Astrocyte of the cerebellum (primary cell): ENCODE measurements at regions not wholly inside any gene's neighbourhood (a gene's known extent, or its start where the extent isn't known, plus 50 kb on each side); places are given as distances from the start of the nearest gene placed in this dataset.

Source experiments
- DNase-seq: peaks from one replicate; pipeline ENCODE4 v3.0.0-alpha.2; 2011; ENCODE audit warnings: low read depth
- H3K4me3 ChIP-seq: 2 replicates; pipeline ENCODE4 v1.5.1; 2011; ENCODE audit warnings: mild to moderate bottlenecking, low read depth, low read length, moderate library complexity
- in situ Hi-C: cut with HindIII; loops from 2 replicates; pipeline ENCODE4 v1.10.0; 2017; ENCODE audit warnings: low sequenced_read_pairs
- TF ChIP-seq, protein P1 (sequence below): IDR thresholded peaks from 2 replicates; pipeline ENCODE4 v1.5.1; 2012; ENCODE audit warnings: low read length, low read depth, moderate library complexity, mild to moderate bottlenecking; ENCODE audit errors: missing control alignments

DNA sequence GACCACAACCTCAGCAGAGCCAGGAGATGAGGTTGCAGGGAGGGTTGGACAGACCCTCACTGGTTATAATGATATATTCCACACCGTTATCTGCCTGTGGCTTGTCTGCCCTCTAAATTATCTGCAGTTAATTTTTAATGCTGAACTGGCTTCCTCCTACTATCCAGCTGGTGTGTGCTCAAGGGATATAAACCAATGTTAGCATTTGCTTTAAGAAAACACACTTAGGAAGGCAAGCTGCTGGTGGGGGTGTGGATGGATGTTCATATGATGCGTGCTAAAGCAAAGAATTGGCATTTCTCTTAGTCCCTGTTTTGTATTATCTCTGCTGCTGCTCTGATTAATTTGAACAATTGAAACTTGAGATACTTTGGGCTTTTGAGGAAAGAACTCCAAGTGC lies 132.2 kb upstream of the NPVF start:
- TF ChIP-seq, protein P1, sequence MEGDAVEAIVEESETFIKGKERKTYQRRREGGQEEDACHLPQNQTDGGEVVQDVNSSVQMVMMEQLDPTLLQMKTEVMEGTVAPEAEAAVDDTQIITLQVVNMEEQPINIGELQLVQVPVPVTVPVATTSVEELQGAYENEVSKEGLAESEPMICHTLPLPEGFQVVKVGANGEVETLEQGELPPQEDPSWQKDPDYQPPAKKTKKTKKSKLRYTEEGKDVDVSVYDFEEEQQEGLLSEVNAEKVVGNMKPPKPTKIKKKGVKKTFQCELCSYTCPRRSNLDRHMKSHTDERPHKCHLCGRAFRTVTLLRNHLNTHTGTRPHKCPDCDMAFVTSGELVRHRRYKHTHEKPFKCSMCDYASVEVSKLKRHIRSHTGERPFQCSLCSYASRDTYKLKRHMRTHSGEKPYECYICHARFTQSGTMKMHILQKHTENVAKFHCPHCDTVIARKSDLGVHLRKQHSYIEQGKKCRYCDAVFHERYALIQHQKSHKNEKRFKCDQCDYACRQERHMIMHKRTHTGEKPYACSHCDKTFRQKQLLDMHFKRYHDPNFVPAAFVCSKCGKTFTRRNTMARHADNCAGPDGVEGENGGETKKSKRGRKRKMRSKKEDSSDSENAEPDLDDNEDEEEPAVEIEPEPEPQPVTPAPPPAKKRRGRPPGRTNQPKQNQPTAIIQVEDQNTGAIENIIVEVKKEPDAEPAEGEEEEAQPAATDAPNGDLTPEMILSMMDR = no peak
- DNase-seq = no peak
- H3K4me3 ChIP-seq = no peak overlapping the region
- in situ Hi-C loops = loop anchor here (5.0 kb wide), 1 partner anchor 68 kb away; no protein-coding TSS in a partner anchor

DNA sequence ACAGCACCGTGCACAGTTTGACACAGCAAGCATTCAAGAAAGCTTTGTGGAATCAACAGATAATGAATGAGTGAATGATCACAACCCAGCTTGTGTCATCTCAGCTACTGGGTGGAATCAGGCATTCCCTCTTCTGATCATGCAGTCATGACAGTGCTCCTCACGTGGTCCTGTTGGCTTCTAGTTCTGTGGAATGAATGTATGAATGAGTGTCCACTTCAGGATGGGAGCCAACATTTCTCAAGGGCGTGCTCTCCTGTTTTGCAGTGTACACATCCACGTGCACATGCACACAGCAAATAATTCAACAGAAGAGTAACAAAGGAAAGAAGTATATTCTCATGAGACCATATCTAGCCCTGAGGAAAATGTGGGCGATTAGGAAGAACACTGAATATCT lies 133.1 kb upstream of the NPVF start:
- H3K4me3 ChIP-seq = no peak overlapping the region
- TF ChIP-seq, protein P1 = no peak
- no peak for DNase-seq
- in situ Hi-C loops = loop anchor here (5.0 kb wide), 1 partner anchor 69 kb away; no protein-coding TSS in a partner anchor

DNA sequence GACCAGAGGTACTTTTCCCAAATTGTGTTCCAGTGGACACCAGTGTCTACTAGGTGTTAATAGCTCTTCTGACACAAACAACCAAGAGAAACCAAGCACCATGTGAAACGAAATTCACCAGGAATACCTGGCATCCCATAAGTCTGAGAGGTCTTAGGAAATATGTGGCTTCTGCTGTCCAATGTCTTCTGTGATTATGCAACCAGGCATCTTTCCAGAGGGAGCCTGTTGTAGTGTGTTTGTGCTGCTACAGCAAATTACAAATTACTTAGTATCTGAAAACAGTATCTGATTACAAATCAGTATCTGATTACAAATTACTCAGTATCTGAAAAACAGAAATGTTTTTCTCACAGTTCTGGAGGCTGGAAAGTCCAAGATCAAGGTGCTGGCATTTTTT lies 133.6 kb upstream of the NPVF start:
- DNase-seq = no peak
- TF ChIP-seq, protein P1 = no peak

DNA sequence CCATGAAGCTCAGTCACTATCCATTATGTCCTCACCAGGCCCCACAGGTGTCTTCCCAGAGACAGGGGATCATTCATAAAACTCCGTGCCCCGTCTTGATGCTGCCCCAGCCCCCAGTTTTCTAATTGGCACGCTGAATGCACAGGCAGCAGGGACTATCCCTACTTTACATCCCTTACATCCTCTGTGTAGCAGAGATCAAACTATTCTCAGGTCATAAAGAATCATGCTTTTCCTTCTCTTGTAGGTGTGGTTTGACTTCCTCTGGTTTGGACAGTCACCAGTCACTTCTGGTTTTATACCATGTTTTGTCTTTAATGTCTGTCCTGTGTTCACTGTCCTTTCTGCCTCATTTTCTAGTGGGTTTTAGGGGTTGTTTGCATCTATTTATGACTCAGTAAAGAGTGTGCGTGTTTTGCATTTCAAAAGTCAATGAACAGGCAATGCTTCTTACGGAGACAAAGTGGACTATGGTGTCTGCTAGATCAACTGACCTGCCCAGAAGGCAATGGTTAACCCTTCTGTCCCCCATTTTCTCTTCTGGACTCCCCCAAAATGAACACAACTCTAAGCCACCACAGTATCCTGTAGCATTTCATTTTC lies 140.4 kb upstream of the NPVF start:
- H3K4me3 ChIP-seq = no peak overlapping the region
- in situ Hi-C loops = no loop called here
- DNase-seq = no peak
- TF ChIP-seq, protein P1 = no peak

More for the DNA sequence above, 133.6 kb upstream of the NPVF start:
- H3K4me3 ChIP-seq = no peak overlapping the region
- in situ Hi-C loops = loop anchor here (5.0 kb wide), 1 partner anchor 70 kb away; no protein-coding TSS in a partner anchor

DNA sequence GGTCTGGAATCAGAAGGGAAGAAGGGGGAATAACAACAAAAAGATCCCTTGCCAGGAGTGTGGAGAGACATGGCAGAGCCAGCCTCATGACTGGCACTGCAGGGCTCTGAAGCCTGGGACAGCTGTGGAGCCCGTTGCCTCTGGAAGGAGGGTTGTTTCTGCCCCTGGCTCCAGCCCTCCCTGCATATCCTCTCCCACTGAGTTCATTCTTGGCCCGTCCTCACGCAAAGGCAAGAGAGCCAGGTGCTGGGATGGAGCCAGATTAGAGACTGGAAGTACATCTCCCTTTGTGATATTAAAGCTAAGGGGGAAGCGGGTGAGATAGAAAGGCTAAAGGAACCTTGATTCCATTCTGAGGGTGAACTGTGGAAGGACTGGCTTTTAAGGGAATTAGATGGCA lies 141.5 kb upstream of the NPVF start:
- in situ Hi-C loops = no loop called here
- no peak for DNase-seq
- no peak overlapping the region for H3K4me3 ChIP-seq
- TF ChIP-seq, protein P1 = no peak

DNA sequence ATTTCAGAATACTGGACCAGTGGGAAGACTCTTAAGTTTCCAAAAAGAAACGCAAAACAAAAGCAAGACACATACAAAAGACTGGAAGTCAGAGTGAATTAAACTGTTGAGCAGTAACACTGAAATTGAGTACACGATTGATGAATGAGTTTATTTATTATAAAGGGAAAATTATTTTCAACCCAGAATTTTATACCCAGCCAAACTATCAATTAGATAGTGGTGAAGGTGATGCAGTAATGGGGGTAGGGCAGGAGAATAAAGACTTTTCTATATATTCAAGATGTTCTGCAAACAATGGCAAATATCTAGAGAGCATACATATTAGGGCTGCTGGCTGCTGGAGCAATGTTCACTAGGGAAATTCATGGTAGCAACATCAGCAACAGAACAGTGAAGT lies 143.7 kb upstream of the NPVF start:
- DNase-seq = no peak

More for the DNA sequence above, 143.7 kb upstream of the NPVF start:
- TF ChIP-seq, protein P1 = no peak
- in situ Hi-C loops = no loop called here
- H3K4me3 ChIP-seq = no peak overlapping the region
